CD4-positive, alpha-beta T cell treated with Interleukin-4 for 1 hour (primary cell): ENCODE measurements at regions not wholly inside any gene's neighbourhood (a gene's known extent, or its start where the extent isn't known, plus 50 kb on each side); places are given as distances from the start of the nearest gene placed in this dataset.

ENCODE experiments used
- DNase-seq, 2 donors: peaks; one replicate each; pipeline ENCODE4 v3.0.0-alpha.2; 2020 to 2022

- DNase-seq, result no peak
Measured at GRCh38 chr2:51120754-51121280, 88.9 kb upstream of the NRXN1 start.

DNA sequence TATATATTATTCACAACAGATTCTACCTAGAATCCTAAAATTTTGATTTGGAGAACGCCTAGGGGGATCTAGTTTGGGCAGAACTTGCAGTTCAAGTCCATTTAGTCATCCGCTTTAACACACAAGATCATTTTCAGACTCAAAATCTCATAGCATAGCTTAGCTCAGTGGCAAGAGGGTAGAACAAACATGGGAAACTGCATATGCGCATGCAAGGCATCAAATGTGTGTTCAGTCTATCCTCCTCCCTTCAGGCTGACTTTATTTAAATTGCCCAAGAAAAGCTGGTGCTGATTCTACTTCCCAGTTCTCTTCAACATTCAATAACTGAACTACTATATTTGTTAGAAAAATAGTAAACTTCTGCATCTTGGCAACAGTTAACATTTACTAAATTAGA lies 79.6 kb upstream of the NRXN1 start:
- DNase-seq, result no peak

GRCh38 chr2:51108794-51109193 lies 76.9 kb upstream of the NRXN1 start:
- DNase-seq, result no peak

DNA sequence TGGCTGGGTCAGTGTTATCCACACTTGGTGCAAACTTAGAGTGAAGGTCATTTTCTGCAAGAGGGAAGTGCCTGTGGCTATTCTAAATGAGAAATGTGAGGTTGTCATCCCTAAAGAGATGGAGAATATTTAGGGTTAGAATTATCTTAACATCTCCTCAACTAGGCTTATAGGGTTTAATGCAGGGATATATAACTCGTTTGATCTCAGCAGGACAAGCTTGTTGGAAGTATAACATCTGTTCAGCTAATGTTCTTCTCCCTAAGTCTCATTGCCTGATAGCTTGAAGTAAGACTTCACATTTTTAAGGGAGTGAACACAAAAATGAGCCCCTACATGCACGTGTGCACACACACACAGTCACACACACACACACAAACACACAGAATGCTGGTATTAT lies 75.9 kb upstream of the NRXN1 start:
- DNase-seq, result no peak

- no peak for DNase-seq
Measured at GRCh38 chr2:51105811-51106210, 73.9 kb upstream of the NRXN1 start.

GRCh38 chr2:51103205-51103604 lies 71.3 kb upstream of the NRXN1 start:
- no peak for DNase-seq

- no peak for DNase-seq
Measured at GRCh38 chr2:51093016-51093415, 61.1 kb upstream of the NRXN1 start.

- DNase-seq, result no peak
Measured at GRCh38 chr2:51085420-51086068, 53.6 kb upstream of the NRXN1 start.

DNA sequence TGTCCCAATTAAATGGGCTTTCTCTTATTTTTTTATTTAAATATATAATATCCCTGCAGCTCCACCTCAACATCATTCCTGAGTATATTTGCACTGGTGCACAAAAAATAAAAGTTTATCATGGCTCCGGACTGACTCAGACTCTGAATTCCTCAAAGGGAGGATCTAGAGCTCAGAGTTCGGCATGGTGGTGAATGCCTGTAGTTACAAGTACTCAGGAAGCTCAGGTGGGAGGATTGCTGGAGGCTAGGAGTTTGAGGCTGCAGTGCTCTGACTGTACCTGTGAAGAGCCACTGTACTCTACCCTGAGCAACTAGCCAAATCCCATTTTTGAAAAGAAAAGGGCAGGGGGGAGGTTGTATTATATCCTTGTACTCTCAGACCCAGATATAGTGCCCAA lies 52.8 kb upstream of the NRXN1 start:
- DNase-seq, result no peak
